SK-N-SH (cell line): ENCODE measurements at regions not wholly inside any gene's neighbourhood (a gene's known extent, or its start where the extent isn't known, plus 50 kb on each side); places are given as distances from the start of the nearest gene placed in this dataset.

Experiments
- CTCF ChIA-PET: fragments of 300-600, 350-600 bp; formaldehyde crosslinking; extraction: SDS; loops from one replicate; lab custom pipeline; 2021; lab: Yijun Ruan, JAX
- POLR2A ChIA-PET: fragments of 350-600 bp; sonication (Branson Sonifier 250); formaldehyde crosslinking; extraction: SDS; loops from one replicate; lab custom pipeline; 2020; ENCODE audit warnings: antibody characterized with exemption, inconsistent platforms; lab: Yijun Ruan, JAX
- DNase-seq: peaks from one replicate; pipeline ENCODE4 v3.0.0; 2012
- H2AFZ ChIP-seq: fragments of 200-600 bp; sonication (generic); 2 replicates; pipeline ENCODE4 v1.8.1; 2016; ENCODE audit warnings: antibody characterized with exemption, mild to moderate bottlenecking, low read depth
- H3F3A ChIP-seq: fragments of 200-600 bp; sonication (generic); replicated peaks from 2 replicates; pipeline ENCODE3; 2016; ENCODE audit warnings: antibody characterized with exemption, mild to moderate bottlenecking; ENCODE audit not compliant: insufficient read depth
- H3K27ac ChIP-seq, 2 experiments: fragments of 200-500 bp in 1 of 2; fragments of 200-600 bp in 1 of 2; sonication (Bioruptor generic) in 1 of 2; sonication (generic), shearing (Covaris generic) in 1 of 2; 2 replicates each; pipeline versions ENCODE4 v1.5.1 to v1.6.1; 2014 to 2016; ENCODE audit warnings: low read depth in 2 of 2, inconsistent platforms in 1 of 2, low read length in 1 of 2, mild to moderate bottlenecking in 1 of 2, mixed read lengths in 1 of 2
- H3K27me3 ChIP-seq: fragments of 200-600 bp; sonication (generic), shearing (Covaris generic); 2 replicates; pipeline ENCODE4 v1.6.1; 2016; ENCODE audit warnings: mixed run types; ENCODE audit not compliant: insufficient read depth
- H3K36me3 ChIP-seq, 2 experiments: fragments of 200-500 bp in 1 of 2; fragments of 200-600 bp in 1 of 2; sonication (Bioruptor generic) in 1 of 2; sonication (generic) in 1 of 2; replicated peaks in 1 of 2; 2 replicates each; pipeline versions ENCODE3 to v1.5.1; 2014 to 2016; ENCODE audit warnings: low read length in 1 of 2, mild to moderate bottlenecking in 1 of 2; ENCODE audit not compliant: insufficient read depth in 2 of 2, control insufficient read depth in 1 of 2
- H3K4me1 ChIP-seq, 2 experiments: fragments of 200-500 bp in 1 of 2; fragments of 200-600 bp in 1 of 2; sonication (Bioruptor generic) in 1 of 2; sonication (generic), shearing (Covaris generic) in 1 of 2; 2 replicates each; pipeline versions ENCODE4 v1.5.1 to v1.6.1; 2014 to 2016; ENCODE audit warnings: low read depth in 1 of 2, low read length in 1 of 2, mixed run types in 1 of 2; ENCODE audit not compliant: insufficient read depth in 2 of 2, control insufficient read depth in 1 of 2
- H3K4me2 ChIP-seq: fragments of 200-600 bp; sonication (generic), shearing (Covaris generic); 2 replicates; pipeline ENCODE4 v1.6.1; 2017; ENCODE audit warnings: mixed run types
- H3K4me3 ChIP-seq, 2 experiments: fragments of 200-500 bp in 1 of 2; fragments of 200-600 bp in 1 of 2; sonication (Bioruptor generic) in 1 of 2; sonication (generic), shearing (Covaris generic) in 1 of 2; 2 replicates each; pipeline versions ENCODE4 v1.5.1 to v1.8.1; 2014 to 2016; ENCODE audit warnings: low read depth in 2 of 2, inconsistent platforms in 1 of 2, low read length in 1 of 2, mild to moderate bottlenecking in 1 of 2, mixed read lengths in 1 of 2, moderate library complexity in 1 of 2
- H3K79me2 ChIP-seq: fragments of 200-600 bp; sonication (generic); 2 replicates; pipeline ENCODE4 v1.8.1; 2017; ENCODE audit warnings: mild to moderate bottlenecking; ENCODE audit not compliant: insufficient read depth
- H3K9ac ChIP-seq: fragments of 200-600 bp; sonication (generic); 2 replicates; pipeline ENCODE4 v1.6.1; 2017; ENCODE audit warnings: mixed run types
- H3K9me2 ChIP-seq: fragments of 200-600 bp; sonication (generic); 2 replicates; pipeline ENCODE4 v1.6.1; 2017; ENCODE audit warnings: mixed run types
- H3K9me3 ChIP-seq: fragments of 200-600 bp; sonication (generic); 2 replicates; pipeline ENCODE4 v1.6.1; 2017; ENCODE audit warnings: mixed run types, mild to moderate bottlenecking, moderate library complexity
- H4K20me1 ChIP-seq: fragments of 200-600 bp; sonication (generic); 2 replicates; pipeline ENCODE4 v1.6.1; 2017; ENCODE audit warnings: mild to moderate bottlenecking, mixed run types; ENCODE audit not compliant: insufficient read depth
- EP300 ChIP-seq, 2 experiments: IDR thresholded peaks; 2 replicates each; pipeline versions ENCODE4 v1.4.0 to v1.6.1; 2012; ENCODE audit warnings: borderline replicate concordance in 1 of 2, low read depth in 1 of 2, low read length in 1 of 2
- FOXM1 ChIP-seq: IDR thresholded peaks from 2 replicates; pipeline ENCODE4 v1.4.0; 2012; ENCODE audit warnings: low read depth, mild to moderate bottlenecking
- GATA2 ChIP-seq: sonication (generic); formaldehyde crosslinking; IDR thresholded peaks from 2 replicates; pipeline ENCODE4 v1.5.0; 2020; ENCODE audit warnings: mild to moderate bottlenecking, missing genetic modification reagents
- MXI1 ChIP-seq: IDR thresholded peaks from 2 replicates; pipeline ENCODE4 v1.6.1; 2012; ENCODE audit warnings: mild to moderate bottlenecking, low read depth, low read length, improper control_type of control experiment
- NFIC ChIP-seq: IDR thresholded peaks from 2 replicates; pipeline ENCODE4 v1.4.0; 2012; ENCODE audit warnings: borderline replicate concordance
- NRF1 ChIP-seq: IDR thresholded peaks from 2 replicates; pipeline ENCODE4 v1.6.1; 2012; ENCODE audit warnings: low read depth, mild to moderate bottlenecking, low read length
- POLR2AphosphoS5 ChIP-seq: IDR thresholded peaks from 2 replicates; pipeline ENCODE4 v1.6.1; 2012; ENCODE audit warnings: low read depth, low read length
- RAD21 ChIP-seq: IDR thresholded peaks from 2 replicates; pipeline ENCODE4 v1.6.1; 2012; ENCODE audit warnings: mild to moderate bottlenecking, low read length
- TCF12 ChIP-seq: IDR thresholded peaks from 2 replicates; pipeline ENCODE4 v1.4.0; 2012
- TEAD4 ChIP-seq: IDR thresholded peaks from 2 replicates; pipeline ENCODE4 v1.4.0; 2012; ENCODE audit warnings: mild to moderate bottlenecking, borderline replicate concordance; ENCODE audit not compliant: insufficient read depth
- YY1 ChIP-seq: IDR thresholded peaks from 2 replicates; pipeline ENCODE4 v1.4.0; 2012; ENCODE audit warnings: low read depth, mild to moderate bottlenecking
- WGBS: methylation state at CpG from one replicate; pipeline ENCODE4 v1.1.6; 2017; ENCODE audit warnings: low lambda C conversion rate; 5-methylcytosine and 5-hydroxymethylcytosine counted together
- TF ChIP-seq, protein P1 (sequence below): IDR thresholded peaks from 2 replicates; pipeline ENCODE4 v1.4.0; 2012; ENCODE audit warnings: low read depth, borderline replicate concordance
- TF ChIP-seq, protein P2 (sequence below): IDR thresholded peaks from 2 replicates; pipeline ENCODE4 v1.4.0; 2012; ENCODE audit warnings: low read depth
- TF ChIP-seq, protein P3 (sequence below): IDR thresholded peaks from 2 replicates; pipeline ENCODE4 v1.6.1; 2012; ENCODE audit warnings: mild to moderate bottlenecking, low read depth, low read length, moderate library complexity
- TF ChIP-seq, protein P4 (sequence below): IDR thresholded peaks from 2 replicates; pipeline ENCODE4; 2012

DNA sequence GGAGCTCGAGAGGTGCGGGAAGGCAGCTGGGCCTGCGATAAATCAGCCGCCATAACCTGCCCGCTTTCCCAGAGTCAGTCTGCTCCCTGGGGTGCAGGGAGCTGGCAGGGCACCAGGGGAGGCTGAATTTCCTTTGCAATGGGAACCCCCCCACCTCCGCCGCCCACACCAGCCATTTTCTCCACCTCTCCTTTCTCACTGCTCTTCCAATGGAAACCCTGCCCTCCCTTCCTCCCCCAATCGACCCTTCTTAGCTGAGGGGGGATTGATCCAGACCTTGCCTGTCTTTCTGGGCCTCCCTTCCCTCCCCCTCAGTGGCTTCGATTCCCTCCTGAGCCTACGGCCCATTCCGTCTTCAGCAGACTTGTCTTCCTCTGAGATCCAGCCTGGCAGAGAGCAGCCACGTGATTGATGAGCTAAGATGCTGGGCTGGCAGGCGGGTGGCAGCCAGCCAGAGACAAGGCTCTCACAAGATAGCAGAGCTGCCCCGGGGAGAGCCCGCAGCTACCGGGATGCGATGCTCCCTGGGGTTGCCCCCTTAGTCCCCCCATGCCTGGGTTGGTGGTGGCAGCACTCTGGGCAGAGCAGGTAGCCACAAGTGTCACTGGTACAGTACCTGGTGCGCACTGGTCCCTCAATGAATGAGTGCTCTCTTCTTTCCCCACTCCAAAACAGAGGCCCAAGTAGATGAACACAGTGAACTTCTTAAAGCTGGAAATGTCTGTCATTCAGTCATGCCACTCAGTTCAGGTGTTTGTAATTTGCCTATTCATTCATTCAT, 53.7 kb upstream of the FABP6 start:
- Histone ChIP-seq H4K20me1 (no peaks in the 10 kb centered on the region), H3K4me1 (peaks cover 15 to 16% of the 10 kb centered on the region in 2 experiments), H3K4me3 (no peak overlapping the region), H3K9me2 (no peaks in the 10 kb centered on the region), H3K79me2 (no peaks in the 10 kb centered on the region), H3K36me3 (no peaks in the 10 kb centered on the region), H3K9me3 (no peaks in the 10 kb centered on the region), H2AFZ (peak overlapping the region; percentile 89), H3F3A (peaks cover 6% of the 10 kb centered on the region), H3K27me3 (no peaks in the 10 kb centered on the region), H3K9ac (peak overlapping the region; percentile 67; the same call in 1 of the 2 replicates), H3K27ac (peak overlapping the region; percentile 11 to 68; a peak in 3 of 4 replicates), H3K4me2 (peak overlapping the region; percentile 73)
- POLR2A ChIA-PET = interaction anchor here (1.0 to 3.6 kb wide), 4 partner anchors 10 to 225 kb away, joined by 3 to 26 read pairs (median 3); partner anchors contain the start of gene PWWP2A
- CTCF ChIA-PET = interaction anchor here (0.9 to 3.0 kb wide), 8 partner anchors 10 to 216 kb away, joined by 3 to 11 read pairs (median 3); no protein-coding TSS in a partner anchor
- DNase-seq = peak; percentile 66
- WGBS = 57% methylated on average over 11 of the region's 18 CpGs
- TF ChIP-seq MXI1 = 0 out of 2 replicates have a peak, but pooled peaks have one; percentile 45
- no peak for TF ChIP-seq FOXM1
- no peak for TF ChIP-seq NRF1
- peak; percentile 73; the same call in 1 of the 2 replicates for TF ChIP-seq YY1
- peak; percentile 49; the same call in 1 of the 2 replicates for TF ChIP-seq TCF12
- TF ChIP-seq EP300 (IDR thresholded peaks at IDR 0.05; ENCODE audit: borderline replicate concordance in 1 of 2, low read depth in 1 of 2, low read length in 1 of 2) = peak in 1 of 2 experiments; percentile 19; a peak in 1 of 4 replicates
- 0 out of 2 replicates have a peak, but pooled peaks have one; percentile 10 for TF ChIP-seq RAD21
- TF ChIP-seq, protein P1, sequence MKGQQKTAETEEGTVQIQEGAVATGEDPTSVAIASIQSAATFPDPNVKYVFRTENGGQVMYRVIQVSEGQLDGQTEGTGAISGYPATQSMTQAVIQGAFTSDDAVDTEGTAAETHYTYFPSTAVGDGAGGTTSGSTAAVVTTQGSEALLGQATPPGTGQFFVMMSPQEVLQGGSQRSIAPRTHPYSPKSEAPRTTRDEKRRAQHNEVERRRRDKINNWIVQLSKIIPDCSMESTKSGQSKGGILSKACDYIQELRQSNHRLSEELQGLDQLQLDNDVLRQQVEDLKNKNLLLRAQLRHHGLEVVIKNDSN = peak; percentile 83
- TF ChIP-seq TEAD4 = no peak
- peak; percentile 58 for TF ChIP-seq POLR2AphosphoS5
- TF ChIP-seq, protein P2, sequence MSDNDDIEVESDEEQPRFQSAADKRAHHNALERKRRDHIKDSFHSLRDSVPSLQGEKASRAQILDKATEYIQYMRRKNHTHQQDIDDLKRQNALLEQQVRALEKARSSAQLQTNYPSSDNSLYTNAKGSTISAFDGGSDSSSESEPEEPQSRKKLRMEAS = peak; percentile 89
- peak; percentile 54; the same call in 1 of the 2 replicates for TF ChIP-seq GATA2
- TF ChIP-seq NFIC = peak; percentile 88
- TF ChIP-seq, protein P3, sequence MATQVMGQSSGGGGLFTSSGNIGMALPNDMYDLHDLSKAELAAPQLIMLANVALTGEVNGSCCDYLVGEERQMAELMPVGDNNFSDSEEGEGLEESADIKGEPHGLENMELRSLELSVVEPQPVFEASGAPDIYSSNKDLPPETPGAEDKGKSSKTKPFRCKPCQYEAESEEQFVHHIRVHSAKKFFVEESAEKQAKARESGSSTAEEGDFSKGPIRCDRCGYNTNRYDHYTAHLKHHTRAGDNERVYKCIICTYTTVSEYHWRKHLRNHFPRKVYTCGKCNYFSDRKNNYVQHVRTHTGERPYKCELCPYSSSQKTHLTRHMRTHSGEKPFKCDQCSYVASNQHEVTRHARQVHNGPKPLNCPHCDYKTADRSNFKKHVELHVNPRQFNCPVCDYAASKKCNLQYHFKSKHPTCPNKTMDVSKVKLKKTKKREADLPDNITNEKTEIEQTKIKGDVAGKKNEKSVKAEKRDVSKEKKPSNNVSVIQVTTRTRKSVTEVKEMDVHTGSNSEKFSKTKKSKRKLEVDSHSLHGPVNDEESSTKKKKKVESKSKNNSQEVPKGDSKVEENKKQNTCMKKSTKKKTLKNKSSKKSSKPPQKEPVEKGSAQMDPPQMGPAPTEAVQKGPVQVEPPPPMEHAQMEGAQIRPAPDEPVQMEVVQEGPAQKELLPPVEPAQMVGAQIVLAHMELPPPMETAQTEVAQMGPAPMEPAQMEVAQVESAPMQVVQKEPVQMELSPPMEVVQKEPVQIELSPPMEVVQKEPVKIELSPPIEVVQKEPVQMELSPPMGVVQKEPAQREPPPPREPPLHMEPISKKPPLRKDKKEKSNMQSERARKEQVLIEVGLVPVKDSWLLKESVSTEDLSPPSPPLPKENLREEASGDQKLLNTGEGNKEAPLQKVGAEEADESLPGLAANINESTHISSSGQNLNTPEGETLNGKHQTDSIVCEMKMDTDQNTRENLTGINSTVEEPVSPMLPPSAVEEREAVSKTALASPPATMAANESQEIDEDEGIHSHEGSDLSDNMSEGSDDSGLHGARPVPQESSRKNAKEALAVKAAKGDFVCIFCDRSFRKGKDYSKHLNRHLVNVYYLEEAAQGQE = no peak
- TF ChIP-seq, protein P4, sequence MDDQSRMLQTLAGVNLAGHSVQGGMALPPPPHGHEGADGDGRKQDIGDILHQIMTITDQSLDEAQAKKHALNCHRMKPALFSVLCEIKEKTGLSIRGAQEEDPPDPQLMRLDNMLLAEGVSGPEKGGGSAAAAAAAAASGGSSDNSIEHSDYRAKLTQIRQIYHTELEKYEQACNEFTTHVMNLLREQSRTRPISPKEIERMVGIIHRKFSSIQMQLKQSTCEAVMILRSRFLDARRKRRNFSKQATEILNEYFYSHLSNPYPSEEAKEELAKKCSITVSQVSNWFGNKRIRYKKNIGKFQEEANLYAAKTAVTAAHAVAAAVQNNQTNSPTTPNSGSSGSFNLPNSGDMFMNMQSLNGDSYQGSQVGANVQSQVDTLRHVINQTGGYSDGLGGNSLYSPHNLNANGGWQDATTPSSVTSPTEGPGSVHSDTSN = peak; percentile 97
